ENCODE measurements at regions not wholly inside any gene's neighbourhood (a gene's known extent, or its start where the extent isn't known, plus 50 kb on each side); places are given as distances from the start of the nearest gene placed in this dataset.

DNA sequence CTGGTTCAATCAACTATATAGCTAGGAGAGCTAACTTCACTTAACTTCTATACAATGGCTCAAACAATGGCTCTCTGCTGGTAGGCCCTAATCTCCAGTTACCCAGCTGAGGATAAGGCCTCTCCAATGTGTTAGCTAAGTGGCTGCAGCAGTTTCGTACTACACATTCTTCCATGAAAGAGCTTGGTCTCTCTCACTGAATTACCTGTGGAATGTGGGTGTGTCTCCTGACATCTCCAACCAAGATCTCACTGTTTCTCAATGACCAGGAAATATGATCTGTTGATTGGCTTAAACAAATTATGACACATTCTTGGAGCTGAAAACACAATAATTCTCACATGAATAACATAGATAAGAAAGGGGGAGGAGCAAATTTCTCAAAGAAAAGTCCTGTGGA lies 169.8 kb upstream of the ROBO1 start:
- Histone ChIP-seq H3K27ac (ENCODE audit: low read depth in 1 of 2, low read length in 2 of 2) (no peak overlapping the region), H3K27me3 (ENCODE audit: control insufficient read depth in 4 of 4, insufficient read depth in 4 of 4, low read length in 3 of 4) (no peaks in the 10 kb centered on the region), H3K9me3 (ENCODE audit: control insufficient read depth in 4 of 4, low read length in 3 of 4) (no peaks in the 10 kb centered on the region), H3K4me3 (ENCODE audit: low read depth in 1 of 3, low read length in 3 of 3) (no peak overlapping the region), H3K9ac (ENCODE audit: low read depth in 1 of 2, low read length in 2 of 2) (no peak overlapping the region), H3K4me1 (ENCODE audit: control insufficient read depth in 4 of 4, insufficient read depth in 4 of 4, low read length in 3 of 4) (no peaks in the 10 kb centered on the region), H3K36me3 (ENCODE audit: control insufficient read depth in 4 of 4, insufficient read depth in 3 of 4, low read depth in 1 of 4, low read length in 3 of 4) (no peaks in the 10 kb centered on the region)
- 46% methylated on average over 1 of the region's 1 CpG for WGBS
- no peak for DNase-seq (ENCODE audit: low spot score)
- no peak for TF ChIP-seq ATF3 (IDR thresholded peaks at IDR 0.05)
- no peak for TF ChIP-seq FOXA1 (IDR thresholded peaks at IDR 0.05)
- TF ChIP-seq FOXA2 (IDR thresholded peaks at IDR 0.05), result no peak
- TF ChIP-seq RXRA (IDR thresholded peaks at IDR 0.05), result no peak
- TF ChIP-seq JUND (IDR thresholded peaks at IDR 0.05), result no peak
- no peak for TF ChIP-seq GABPA (IDR thresholded peaks at IDR 0.05 in 1 of 2, conservative IDR thresholded peaks at IDR 0.05 in 1 of 2)
- no peak for TF ChIP-seq TAF1 (conservative IDR thresholded peaks at IDR 0.05)
- TF ChIP-seq RAD21 (IDR thresholded peaks at IDR 0.05), result no peak
- no peak for TF ChIP-seq MAX (IDR thresholded peaks at IDR 0.05)
- TF ChIP-seq HNF4G (IDR thresholded peaks at IDR 0.05), result no peak

GRCh38 chr3:79930196-79930595 lies 162.4 kb upstream of the ROBO1 start:
- WGBS, result 90% methylated on average over 8 of the region's 8 CpGs
- Histone ChIP-seq H3K9ac (ENCODE audit: low read depth in 1 of 2, low read length in 2 of 2) (no peak overlapping the region), H3K4me3 (ENCODE audit: low read depth in 1 of 3, low read length in 3 of 3) (no peak overlapping the region), H3K27me3 (ENCODE audit: control insufficient read depth in 4 of 4, insufficient read depth in 4 of 4, low read length in 3 of 4) (no peaks in the 10 kb centered on the region), H3K4me1 (ENCODE audit: control insufficient read depth in 4 of 4, insufficient read depth in 4 of 4, low read length in 3 of 4) (no peaks in the 10 kb centered on the region), H3K36me3 (ENCODE audit: control insufficient read depth in 4 of 4, insufficient read depth in 3 of 4, low read depth in 1 of 4, low read length in 3 of 4) (no peaks in the 10 kb centered on the region), H3K27ac (ENCODE audit: low read depth in 1 of 2, low read length in 2 of 2) (no peak overlapping the region), H3K9me3 (ENCODE audit: control insufficient read depth in 4 of 4, low read length in 3 of 4) (no peaks in the 10 kb centered on the region)
- TF ChIP-seq HNF4G (IDR thresholded peaks at IDR 0.05) (no peak), SP1 (IDR thresholded peaks at IDR 0.05) (no peak), MAX (IDR thresholded peaks at IDR 0.05) (no peak), YY1 (IDR thresholded peaks at IDR 0.05) (no peak), JUND (IDR thresholded peaks at IDR 0.05) (no peak), EGR1 (IDR thresholded peaks at IDR 0.05; ENCODE audit: low read depth in 2 of 2) (no peak), FOXA2 (IDR thresholded peaks at IDR 0.05) (no peak), TAF1 (conservative IDR thresholded peaks at IDR 0.05) (no peak), FOXA1 (IDR thresholded peaks at IDR 0.05) (no peak), ATF3 (IDR thresholded peaks at IDR 0.05) (no peak), RAD21 (IDR thresholded peaks at IDR 0.05) (no peak), RXRA (IDR thresholded peaks at IDR 0.05) (no peak)
- TF ChIP-seq, protein P1, sequence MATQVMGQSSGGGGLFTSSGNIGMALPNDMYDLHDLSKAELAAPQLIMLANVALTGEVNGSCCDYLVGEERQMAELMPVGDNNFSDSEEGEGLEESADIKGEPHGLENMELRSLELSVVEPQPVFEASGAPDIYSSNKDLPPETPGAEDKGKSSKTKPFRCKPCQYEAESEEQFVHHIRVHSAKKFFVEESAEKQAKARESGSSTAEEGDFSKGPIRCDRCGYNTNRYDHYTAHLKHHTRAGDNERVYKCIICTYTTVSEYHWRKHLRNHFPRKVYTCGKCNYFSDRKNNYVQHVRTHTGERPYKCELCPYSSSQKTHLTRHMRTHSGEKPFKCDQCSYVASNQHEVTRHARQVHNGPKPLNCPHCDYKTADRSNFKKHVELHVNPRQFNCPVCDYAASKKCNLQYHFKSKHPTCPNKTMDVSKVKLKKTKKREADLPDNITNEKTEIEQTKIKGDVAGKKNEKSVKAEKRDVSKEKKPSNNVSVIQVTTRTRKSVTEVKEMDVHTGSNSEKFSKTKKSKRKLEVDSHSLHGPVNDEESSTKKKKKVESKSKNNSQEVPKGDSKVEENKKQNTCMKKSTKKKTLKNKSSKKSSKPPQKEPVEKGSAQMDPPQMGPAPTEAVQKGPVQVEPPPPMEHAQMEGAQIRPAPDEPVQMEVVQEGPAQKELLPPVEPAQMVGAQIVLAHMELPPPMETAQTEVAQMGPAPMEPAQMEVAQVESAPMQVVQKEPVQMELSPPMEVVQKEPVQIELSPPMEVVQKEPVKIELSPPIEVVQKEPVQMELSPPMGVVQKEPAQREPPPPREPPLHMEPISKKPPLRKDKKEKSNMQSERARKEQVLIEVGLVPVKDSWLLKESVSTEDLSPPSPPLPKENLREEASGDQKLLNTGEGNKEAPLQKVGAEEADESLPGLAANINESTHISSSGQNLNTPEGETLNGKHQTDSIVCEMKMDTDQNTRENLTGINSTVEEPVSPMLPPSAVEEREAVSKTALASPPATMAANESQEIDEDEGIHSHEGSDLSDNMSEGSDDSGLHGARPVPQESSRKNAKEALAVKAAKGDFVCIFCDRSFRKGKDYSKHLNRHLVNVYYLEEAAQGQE (IDR thresholded peaks at IDR 0.05), result no peak
- TF ChIP-seq, protein P2, sequence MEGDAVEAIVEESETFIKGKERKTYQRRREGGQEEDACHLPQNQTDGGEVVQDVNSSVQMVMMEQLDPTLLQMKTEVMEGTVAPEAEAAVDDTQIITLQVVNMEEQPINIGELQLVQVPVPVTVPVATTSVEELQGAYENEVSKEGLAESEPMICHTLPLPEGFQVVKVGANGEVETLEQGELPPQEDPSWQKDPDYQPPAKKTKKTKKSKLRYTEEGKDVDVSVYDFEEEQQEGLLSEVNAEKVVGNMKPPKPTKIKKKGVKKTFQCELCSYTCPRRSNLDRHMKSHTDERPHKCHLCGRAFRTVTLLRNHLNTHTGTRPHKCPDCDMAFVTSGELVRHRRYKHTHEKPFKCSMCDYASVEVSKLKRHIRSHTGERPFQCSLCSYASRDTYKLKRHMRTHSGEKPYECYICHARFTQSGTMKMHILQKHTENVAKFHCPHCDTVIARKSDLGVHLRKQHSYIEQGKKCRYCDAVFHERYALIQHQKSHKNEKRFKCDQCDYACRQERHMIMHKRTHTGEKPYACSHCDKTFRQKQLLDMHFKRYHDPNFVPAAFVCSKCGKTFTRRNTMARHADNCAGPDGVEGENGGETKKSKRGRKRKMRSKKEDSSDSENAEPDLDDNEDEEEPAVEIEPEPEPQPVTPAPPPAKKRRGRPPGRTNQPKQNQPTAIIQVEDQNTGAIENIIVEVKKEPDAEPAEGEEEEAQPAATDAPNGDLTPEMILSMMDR (IDR thresholded peaks at IDR 0.05; ENCODE audit: low read depth, low read length, missing input control), result no peak
- DNase-seq (ENCODE audit: low spot score), result no peak
